NT2/D1 (cell line): ENCODE measurements at regions not wholly inside any gene's neighbourhood (a gene's known extent, or its start where the extent isn't known, plus 50 kb on each side); places are given as distances from the start of the nearest gene placed in this dataset.

Experiments
- SUZ12 ChIP-seq: IDR thresholded peaks from 2 replicates; pipeline ENCODE4 v1.6.1; 2011; ENCODE audit not compliant: insufficient read length, insufficient read depth; ENCODE audit errors: extremely low read depth
- YY1 ChIP-seq: IDR thresholded peaks from 2 replicates; pipeline ENCODE4 v1.6.1; 2011; ENCODE audit not compliant: insufficient read length, insufficient read depth
- ZNF274 ChIP-seq: IDR thresholded peaks from 2 replicates; pipeline ENCODE4 v1.6.1; 2011; ENCODE audit warnings: mild to moderate bottlenecking, low read depth, low read length

GRCh38 chr6:21312118-21312517, 281.4 kb upstream of the SOX4 start:
- TF ChIP-seq YY1 (no peak), ZNF274 (no peak), SUZ12 (no peak)
